ENCODE measurements at regions not wholly inside any gene's neighbourhood (a gene's known extent, or its start where the extent isn't known, plus 50 kb on each side); places are given as distances from the start of the nearest gene placed in this dataset.

DNA sequence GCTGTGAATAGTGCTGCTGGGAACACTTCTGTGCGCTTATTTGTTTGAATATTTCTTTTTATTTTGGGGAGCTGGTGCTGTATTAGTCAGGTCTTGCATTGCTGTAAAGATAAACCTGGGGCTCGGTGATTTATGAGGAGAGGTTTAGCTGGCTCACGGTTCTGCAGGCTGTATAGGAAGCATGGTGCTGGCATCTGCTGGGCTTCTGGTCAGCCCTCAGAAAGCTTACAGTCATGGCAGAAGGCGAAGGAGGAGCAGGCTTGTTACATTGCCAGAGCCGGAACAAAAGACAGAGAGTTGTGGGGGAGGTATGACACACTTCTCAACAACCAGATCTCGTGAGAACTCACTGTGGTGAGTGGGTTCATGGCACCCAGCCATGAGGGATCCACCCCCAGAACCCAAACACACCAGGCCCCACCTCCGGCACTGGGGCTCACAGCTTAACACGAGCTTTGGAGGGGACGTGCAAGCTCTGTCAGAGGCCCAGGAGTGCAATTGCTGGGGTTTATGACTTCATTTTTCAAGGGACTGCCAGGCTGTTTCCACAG is 68.8 kb upstream of the GATA5 start:
- Histone ChIP-seq H3K4me3 (no peak overlapping the region), H3K36me3 (no peaks in the 10 kb centered on the region), H3K27me3 (peaks cover 30% of the 10 kb centered on the region), H3K27ac (no peak overlapping the region), H3K9me3 (no peaks in the 10 kb centered on the region), H3K4me1 (peaks cover 7 to 12% (median 9%) of the 10 kb centered on the region in 4 donors)
- TF ChIP-seq POLR2A (IDR thresholded peaks at IDR 0.05): no peak
- TF ChIP-seq, protein P1, sequence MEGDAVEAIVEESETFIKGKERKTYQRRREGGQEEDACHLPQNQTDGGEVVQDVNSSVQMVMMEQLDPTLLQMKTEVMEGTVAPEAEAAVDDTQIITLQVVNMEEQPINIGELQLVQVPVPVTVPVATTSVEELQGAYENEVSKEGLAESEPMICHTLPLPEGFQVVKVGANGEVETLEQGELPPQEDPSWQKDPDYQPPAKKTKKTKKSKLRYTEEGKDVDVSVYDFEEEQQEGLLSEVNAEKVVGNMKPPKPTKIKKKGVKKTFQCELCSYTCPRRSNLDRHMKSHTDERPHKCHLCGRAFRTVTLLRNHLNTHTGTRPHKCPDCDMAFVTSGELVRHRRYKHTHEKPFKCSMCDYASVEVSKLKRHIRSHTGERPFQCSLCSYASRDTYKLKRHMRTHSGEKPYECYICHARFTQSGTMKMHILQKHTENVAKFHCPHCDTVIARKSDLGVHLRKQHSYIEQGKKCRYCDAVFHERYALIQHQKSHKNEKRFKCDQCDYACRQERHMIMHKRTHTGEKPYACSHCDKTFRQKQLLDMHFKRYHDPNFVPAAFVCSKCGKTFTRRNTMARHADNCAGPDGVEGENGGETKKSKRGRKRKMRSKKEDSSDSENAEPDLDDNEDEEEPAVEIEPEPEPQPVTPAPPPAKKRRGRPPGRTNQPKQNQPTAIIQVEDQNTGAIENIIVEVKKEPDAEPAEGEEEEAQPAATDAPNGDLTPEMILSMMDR (IDR thresholded peaks at IDR 0.05): no peak
- no peak for TF ChIP-seq POLR2AphosphoS5 (IDR thresholded peaks at IDR 0.05)
- TF ChIP-seq EP300 (IDR thresholded peaks at IDR 0.05; ENCODE audit: low read depth): no peak
- DNase-seq: no peak
- in situ Hi-C loops (cut with MboI; ENCODE audit: low pct_ligation_motif_present in 1 of 4, low pct_unique_long_range_greater_than_20kb in 1 of 4, low sequenced_read_pairs in 3 of 4): no loop called here
- 72 to 87% methylated on average over 3 to 9 of the region's 9 CpGs for WGBS, 2 donors (ENCODE audit: low coverage in 1 of 2)
- intact Hi-C loops (cut with DNase I; ENCODE audit: low total_unique reads): no loop called here

DNA sequence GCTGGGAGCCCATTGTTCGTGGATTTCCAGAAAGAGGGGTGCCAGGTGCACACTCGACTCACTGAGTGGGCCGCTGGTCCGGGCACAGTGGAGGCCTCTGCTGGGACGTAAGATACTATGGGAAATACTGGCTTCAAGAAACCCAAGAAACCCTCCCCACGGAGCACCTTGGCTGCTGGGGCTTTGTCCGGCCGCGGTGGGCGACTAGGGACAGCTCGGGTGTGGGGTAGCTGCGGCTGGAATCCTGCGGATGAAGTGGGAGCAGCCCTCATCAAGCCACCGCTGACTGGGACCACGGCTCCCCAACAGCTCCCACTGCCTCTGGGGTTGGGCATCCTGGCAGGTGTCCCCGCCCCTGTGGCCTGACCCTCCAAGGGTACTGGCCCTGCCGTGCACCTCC is 69.5 kb upstream of the GATA5 start:
- in situ Hi-C loops (cut with MboI; ENCODE audit: low pct_ligation_motif_present in 1 of 4, low pct_unique_long_range_greater_than_20kb in 1 of 4, low sequenced_read_pairs in 3 of 4): no loop called here
- peaks cover 0 to 7% (median 4%) of the 10 kb centered on the region in 4 donors for H3K4me1 ChIP-seq
- H3K9me3 ChIP-seq: no peaks in the 10 kb centered on the region
- no peak overlapping the region for H3K4me3 ChIP-seq
- TF ChIP-seq POLR2AphosphoS5 (IDR thresholded peaks at IDR 0.05) (no peak), POLR2A (IDR thresholded peaks at IDR 0.05) (no peak), EP300 (IDR thresholded peaks at IDR 0.05; ENCODE audit: low read depth) (no peak)
- TF ChIP-seq, protein P1 (IDR thresholded peaks at IDR 0.05): no peak
- H3K27ac ChIP-seq: no peak overlapping the region
- H3K36me3 ChIP-seq: no peaks in the 10 kb centered on the region
- 90 to 96% methylated on average over 8 to 17 of the region's 17 CpGs for WGBS, 2 donors (ENCODE audit: low coverage in 1 of 2)
- peaks cover 34% of the 10 kb centered on the region for H3K27me3 ChIP-seq
- intact Hi-C loops (cut with DNase I; ENCODE audit: low total_unique reads): no loop called here
- no peak for DNase-seq

DNA sequence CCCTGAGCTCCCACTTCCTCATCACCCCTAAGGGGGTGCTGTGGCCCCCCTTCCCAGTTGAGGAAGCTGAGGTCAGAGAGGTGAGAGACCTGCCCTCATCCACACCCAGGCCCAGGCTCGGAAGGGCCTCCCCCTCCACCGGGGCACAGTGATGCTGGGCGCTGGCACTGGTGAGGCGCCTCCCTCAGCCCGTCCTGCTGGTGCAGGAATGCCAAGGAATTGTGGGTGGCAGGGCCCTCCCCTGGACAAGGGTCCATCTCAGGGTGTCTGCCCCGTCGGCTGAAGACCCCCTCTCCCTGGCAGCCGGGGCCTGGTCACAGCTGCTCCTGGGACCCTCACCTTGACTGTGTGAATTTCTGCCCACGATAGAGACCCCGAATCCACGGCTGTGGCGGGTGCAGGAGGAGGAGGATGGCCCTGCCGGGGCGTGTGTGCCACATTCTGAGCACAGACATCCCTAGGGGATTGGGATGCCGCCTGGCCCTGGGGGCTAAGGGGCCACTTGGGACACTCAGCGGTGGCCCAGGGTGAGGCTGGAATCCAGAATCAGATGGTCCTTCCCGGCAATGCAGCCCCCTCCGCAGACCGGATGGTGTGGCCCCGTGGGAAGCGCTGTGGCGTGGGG is 70.2 kb upstream of the GATA5 start:
- Histone ChIP-seq H3K27ac (no peak overlapping the region), H3K27me3 (peaks cover 38% of the 10 kb centered on the region), H3K9me3 (no peaks in the 10 kb centered on the region), H3K36me3 (no peaks in the 10 kb centered on the region), H3K4me1 (peaks cover 0 to 12% (median 7%) of the 10 kb centered on the region in 4 donors), H3K4me3 (no peak overlapping the region)
- in situ Hi-C loops (cut with MboI; ENCODE audit: low pct_ligation_motif_present in 1 of 4, low pct_unique_long_range_greater_than_20kb in 1 of 4, low sequenced_read_pairs in 3 of 4): no loop called here
- intact Hi-C loops (cut with DNase I; ENCODE audit: low total_unique reads): no loop called here
- TF ChIP-seq POLR2AphosphoS5 (IDR thresholded peaks at IDR 0.05): no peak
- 84% methylated on average over 21 of the region's 22 CpGs; no CpG with 5 or more reads in 1 of the 2 donors for WGBS, 2 donors (ENCODE audit: low coverage in 1 of 2)
- DNase-seq: no peak

DNA sequence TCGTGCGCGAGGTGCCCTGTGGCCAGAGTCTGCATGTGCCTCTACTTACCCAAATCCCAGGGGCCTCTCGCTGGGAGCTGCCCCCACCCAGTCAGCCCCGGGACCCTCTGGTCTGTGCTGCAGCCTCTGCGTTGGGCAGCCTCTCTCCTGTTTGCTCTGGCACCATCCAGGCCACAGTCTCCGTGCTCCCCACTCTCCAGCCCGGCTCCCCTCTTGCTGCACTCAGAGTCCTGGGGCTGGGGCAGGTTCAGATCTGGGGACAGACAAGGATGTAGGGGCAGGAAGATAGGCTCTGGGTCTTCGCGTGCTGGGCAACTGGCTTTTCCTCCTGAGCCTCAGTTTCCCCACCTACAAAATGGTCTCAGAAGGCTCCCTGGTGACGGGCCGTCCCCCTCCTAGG is 70.8 kb upstream of the GATA5 start:
- no peak for DNase-seq
- peaks cover 44% of the 10 kb centered on the region for H3K27me3 ChIP-seq
- in situ Hi-C loops (cut with MboI; ENCODE audit: low pct_ligation_motif_present in 1 of 4, low pct_unique_long_range_greater_than_20kb in 1 of 4, low sequenced_read_pairs in 3 of 4) (no loop called here), intact Hi-C loops (cut with DNase I; ENCODE audit: low total_unique reads) (no loop called here)
- H3K36me3 ChIP-seq: no peaks in the 10 kb centered on the region
- H3K9me3 ChIP-seq: no peaks in the 10 kb centered on the region
- H3K4me1 ChIP-seq: peaks cover 0 to 15% (median 9%) of the 10 kb centered on the region in 4 donors
- 93% methylated on average over 12 of the region's 12 CpGs; no CpG with 5 or more reads in 1 of the 2 donors for WGBS, 2 donors (ENCODE audit: low coverage in 1 of 2)
- no peak for TF ChIP-seq POLR2A (IDR thresholded peaks at IDR 0.05)
- no peak for TF ChIP-seq EP300 (IDR thresholded peaks at IDR 0.05; ENCODE audit: low read depth)
- no peak for TF ChIP-seq POLR2AphosphoS5 (IDR thresholded peaks at IDR 0.05)
- TF ChIP-seq, protein P1 (IDR thresholded peaks at IDR 0.05): no peak
- no peak overlapping the region for H3K4me3 ChIP-seq
- peak overlapping the region in 1 of 4 donors; percentile 92 for H3K27ac ChIP-seq
